Activated CD8-positive, alpha-beta memory T cell treated with anti-CD3 and anti-CD28 coated beads for 24 hours (primary cell): ENCODE measurements at regions not wholly inside any gene's neighbourhood (a gene's known extent, or its start where the extent isn't known, plus 50 kb on each side); places are given as distances from the start of the nearest gene placed in this dataset.
A peak's percentile ranks its signal among the peaks of the same experiment; 100 is the strongest.
"Not testable (repeated sequence)": the region's sequence is repeated elsewhere in the genome, so short reads cannot be mapped to it uniquely, and the experiment has no call there.

ENCODE experiments used
- DNase-seq: peaks from one replicate; pipeline ENCODE4 v3.0.0-alpha.2; 2020

DNA sequence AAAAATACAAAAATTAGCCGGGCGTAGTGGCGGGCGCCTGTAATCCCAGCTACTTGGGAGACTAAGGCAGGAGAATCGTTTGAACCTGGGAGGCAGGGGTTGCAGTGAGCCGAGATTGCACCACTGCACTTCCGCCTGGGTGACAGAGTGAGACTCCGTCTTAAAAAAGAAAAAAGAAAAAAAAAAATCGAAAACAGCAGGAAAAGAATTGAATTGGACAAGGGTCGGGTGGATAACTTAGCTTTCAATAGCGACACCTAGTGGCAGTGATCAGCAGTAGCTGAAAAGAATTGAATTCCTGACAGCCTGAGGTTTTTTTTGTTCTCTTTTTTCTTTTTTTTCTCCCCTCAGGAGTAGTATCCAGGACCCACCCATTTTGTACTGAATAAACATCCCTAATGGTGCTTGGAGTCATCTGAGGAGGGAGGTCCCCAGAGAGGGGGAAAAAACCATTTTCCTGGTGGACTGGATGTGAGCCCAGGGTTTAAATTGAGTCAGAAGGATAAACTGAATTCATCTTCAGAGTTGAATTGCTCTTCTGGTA lies 55.1 kb downstream of the CYCS start:
- DNase-seq: peak; percentile 65

DNA sequence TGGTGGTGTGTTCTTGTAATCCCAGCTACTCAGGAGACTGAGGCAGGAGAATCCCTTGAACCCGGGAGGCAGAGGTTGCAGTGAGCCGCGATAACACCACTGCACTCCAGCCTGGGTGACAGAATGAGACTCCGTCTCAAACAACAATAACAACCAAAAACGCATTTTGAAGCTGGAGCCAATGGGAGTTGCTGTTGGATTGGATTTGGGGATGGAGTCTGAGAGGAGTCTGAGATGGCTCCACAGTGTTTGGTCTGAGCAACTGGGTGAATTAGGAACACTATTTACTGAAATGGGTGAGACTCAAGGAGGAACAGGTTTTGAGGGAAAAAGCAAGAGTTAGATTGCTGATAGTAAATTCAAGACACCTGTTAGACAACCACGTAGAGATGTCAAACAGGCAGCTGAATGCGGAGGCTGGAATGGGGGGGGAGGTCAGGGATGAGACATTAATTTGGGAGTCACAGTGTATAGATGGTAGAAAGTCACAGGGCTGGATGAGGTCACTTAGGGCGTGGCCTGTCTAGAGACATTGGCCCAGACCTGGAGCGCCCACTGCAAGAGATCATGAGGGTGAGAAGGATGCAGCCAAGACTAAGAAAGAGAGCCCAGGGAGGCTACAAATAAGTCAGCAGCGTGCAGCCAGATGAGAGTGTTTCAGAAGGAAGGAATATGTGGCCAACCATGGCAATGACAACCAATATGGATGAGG lies 56.4 kb downstream of the CYCS start:
- DNase-seq: no peak

DNA sequence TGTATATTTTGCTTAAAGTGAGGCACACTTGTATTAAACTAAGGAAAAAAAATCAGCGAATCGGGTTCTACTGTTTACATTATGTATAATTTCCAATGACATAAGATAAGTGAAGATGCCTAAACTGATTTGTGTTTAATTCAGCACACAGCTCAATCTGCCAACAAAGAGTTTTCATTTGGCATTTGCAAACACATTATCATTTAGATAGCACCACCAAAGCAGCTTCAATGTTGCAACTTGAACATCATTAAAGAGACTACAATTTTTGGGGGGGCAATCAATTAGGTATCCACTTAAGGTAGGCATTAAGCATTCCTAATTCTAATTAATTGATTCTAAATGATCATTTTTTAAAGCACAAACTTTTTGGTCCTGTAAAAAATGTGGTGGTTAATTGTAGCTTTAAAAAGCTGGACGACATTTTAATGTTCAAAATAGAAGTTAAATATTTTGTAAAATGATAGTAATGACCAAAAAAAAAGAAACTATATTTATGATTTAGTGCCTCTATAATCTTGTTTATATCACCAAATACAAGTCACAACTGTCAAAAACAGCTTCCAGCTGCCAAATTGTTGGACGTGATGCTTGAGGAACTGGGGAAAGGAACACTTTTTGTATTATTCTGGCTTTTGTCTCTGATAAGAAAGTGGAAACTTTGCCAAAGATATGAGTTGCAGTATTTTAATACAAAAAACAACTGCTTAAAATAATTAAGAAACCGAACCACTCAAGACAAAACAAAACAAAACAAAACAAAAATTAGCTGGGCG lies 57.1 kb downstream of the CYCS start:
- DNase-seq: no peak

DNA sequence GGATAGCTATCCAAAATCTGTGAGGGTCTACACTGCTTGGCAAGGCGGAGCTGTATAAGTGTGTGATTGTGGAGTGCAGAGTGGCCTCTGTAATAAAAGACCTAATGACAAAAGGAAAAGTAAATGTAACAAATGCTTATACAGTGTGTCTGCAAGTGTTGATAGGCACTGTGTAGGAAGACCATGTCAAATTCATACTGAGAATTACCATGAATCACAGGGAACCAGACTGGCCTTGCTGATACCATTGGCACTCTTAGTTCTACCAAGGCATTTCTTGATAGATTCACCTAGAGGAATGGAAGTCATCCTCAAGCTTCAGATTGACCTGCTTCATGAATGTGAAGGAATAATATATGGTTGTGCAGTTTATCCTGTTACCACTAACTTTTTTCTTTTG lies 58.8 kb downstream of the CYCS start:
- DNase-seq: no peak

DNA sequence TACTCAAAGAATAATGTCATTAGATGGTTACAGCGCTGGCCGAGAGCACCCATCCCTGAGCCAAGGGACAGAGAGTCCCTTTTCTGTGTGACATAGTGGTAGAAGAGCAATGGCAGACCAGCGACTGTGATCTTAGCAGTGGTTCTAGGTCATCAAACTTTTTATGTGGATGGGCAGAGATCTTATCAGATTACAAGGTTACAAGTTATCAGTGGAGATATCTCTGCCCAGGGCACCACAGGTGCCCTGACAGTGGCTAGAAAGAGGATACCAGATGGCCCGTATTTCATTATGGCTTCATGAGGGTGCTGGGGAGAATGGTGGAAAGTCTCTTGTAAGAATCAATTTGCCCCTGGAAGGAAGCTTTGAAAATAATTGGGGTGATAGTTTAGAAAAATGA lies 62.7 kb downstream of the CYCS start:
- no peak for DNase-seq

DNA sequence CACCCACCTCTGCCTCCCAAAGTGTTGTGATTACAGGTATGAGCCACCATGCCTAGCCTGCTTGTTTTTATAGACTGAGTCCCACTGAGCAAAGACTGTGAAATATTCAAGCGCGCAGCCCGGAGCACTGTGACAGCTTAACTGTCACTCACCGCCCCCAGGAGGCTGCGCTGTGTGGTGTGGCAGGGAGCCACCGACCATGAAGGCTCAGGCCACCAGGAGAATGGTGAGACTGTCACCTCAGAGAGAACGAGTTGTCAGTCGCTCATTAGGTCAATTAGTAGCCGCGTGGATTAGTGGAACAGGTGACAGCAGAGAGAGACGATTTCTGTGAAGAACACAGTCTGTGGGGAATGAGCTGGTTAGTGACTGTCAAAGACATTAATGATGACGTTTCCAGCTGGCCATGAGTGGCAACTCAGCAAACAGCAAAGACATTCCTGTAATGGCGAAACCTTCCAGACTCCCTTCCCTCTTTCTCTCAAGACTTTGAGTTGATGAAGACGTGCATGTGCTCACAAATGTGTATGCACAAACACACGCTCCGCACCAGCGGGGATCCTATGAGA lies 64.5 kb downstream of the CYCS start:
- DNase-seq: no peak

DNA sequence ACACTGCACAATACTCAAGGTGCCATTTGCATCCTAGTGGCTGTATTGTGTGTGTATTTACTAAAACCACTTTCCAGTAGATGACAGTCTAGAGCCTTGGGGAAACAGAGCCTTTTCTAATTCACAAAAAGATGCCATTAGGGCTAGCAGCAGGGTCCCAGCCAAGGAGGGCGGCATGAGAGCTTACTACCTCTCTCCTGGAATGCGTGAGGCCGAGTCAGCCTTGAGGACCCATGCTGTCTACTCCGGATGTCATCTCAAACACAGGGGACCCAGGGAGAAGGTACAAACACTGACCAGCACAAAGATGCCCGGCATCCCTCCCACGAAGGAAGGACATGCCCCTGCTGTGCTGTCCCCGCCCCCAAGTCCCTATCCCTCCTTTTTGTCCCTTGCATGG lies 65.5 kb downstream of the CYCS start:
- DNase-seq: no peak

DNA sequence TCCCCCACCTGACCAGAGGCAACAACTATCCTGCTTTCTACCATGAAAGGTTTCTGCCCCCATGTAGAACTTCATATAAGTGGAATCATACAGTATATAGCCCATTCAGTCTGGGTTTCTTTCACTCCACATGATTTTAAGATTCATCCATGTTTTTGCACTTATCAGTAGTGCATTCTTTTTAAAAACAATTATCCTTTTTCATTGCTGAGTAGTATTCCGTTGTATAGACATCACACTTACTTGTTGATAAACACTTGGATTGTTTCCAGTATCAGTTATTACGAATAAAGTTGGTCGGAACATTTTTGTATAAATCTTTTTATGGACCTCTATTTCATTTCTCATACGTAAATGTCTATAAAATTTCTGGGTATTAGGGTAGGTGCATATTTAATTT lies 68.7 kb downstream of the CYCS start:
- DNase-seq: no peak

DNA sequence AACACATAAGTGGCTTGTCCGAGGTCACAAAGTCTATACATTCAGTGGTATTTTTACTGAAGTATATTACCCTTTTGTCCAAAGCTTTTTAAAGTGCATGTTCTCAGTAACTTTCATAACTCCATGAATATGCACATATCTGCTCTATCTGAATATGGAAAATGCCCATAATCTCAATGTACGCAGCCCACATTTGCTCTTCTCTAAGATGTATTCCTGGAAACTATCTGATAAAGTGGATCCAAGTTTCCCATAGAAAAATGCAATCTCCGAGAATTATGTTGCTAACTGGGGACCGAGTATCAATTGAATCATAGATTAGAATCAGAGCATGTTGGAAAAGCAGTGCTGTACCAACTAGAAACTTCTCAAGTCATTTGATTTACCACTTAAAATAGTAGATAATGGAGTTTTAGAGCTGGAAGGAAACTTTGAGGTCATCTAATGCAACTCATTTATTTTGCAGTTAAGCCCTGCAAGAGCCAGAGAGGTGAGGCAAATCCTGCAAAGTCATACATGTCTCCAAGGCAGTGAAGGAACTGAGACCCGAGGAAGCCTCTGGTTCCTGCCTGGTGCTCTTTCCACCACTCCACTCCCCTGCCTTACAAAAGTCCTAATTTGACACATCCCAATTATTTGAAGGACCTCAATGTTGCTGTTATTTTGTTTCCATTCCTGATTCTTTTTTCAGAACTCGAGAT lies 69.4 kb downstream of the CYCS start:
- no peak for DNase-seq

DNA sequence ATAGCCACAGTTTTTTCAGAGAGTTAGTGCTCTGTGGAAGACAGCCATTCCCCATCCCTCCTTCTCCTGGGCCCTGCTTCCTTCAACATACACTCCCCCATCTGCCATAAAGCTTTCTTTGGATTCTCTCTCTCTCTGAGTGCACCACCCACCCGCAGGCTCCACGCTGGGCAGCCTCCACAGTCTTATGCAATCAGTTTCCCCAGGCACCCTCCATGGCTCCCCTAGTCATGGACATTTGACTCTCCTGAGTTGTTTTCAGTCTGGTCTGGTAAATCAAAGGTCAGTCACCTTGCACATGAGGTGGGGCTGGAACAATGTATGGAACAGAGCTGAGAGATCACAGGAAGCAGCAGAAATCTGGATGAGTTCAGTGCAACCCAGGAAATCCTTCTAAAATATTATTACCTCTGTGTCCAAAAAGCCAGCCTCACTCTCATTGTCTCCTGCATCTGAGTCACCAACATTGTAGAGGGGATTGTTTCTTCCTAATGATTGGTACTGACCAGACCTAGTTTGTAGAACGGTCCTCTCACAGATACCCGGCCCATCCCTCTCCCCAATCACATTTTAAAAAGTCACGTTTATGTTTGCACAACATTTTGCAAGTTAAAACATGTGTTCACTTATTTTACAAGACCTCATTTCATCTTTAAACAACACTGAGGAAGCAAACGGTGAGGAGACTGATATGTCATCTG lies 70.1 kb downstream of the CYCS start:
- DNase-seq: no peak

DNA sequence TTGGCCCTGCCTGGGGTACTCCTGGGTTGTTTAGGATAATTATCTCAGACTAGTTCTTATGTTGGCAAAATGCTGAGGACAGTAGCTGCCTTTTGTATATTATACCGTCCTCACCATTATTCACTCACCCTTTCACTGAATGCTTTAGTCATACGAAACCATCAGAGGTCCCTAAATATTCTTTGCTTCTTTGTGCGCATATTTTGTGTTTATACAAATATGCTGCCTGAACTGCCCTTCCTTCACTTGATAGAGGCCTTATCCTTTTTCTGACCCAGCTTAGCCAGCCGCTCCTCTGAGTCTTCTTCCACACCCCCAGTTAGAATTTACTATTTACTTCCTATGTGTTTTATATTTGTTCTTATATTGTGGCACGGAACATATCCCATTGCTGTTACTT lies 70.2 kb upstream of the OSBPL3 start:
- DNase-seq: no peak

DNA sequence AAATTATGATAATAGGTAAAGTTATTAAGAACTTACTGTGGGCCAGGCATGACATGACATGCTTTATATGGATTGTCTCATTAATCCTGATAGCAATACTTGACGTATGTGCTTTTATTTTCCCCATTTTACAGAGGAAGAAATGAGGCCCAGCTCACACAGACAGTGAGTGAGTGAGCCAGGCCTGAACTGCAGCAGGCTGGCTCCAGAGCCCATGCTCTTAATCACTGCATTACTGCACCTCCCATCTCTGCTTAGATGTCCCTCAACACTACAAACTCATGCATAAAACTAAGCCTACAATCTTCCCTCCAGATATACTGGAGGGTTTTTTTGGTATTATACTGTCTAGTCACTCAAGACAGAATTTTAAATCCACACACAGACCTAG lies 68.5 kb upstream of the OSBPL3 start:
- no peak for DNase-seq

DNA sequence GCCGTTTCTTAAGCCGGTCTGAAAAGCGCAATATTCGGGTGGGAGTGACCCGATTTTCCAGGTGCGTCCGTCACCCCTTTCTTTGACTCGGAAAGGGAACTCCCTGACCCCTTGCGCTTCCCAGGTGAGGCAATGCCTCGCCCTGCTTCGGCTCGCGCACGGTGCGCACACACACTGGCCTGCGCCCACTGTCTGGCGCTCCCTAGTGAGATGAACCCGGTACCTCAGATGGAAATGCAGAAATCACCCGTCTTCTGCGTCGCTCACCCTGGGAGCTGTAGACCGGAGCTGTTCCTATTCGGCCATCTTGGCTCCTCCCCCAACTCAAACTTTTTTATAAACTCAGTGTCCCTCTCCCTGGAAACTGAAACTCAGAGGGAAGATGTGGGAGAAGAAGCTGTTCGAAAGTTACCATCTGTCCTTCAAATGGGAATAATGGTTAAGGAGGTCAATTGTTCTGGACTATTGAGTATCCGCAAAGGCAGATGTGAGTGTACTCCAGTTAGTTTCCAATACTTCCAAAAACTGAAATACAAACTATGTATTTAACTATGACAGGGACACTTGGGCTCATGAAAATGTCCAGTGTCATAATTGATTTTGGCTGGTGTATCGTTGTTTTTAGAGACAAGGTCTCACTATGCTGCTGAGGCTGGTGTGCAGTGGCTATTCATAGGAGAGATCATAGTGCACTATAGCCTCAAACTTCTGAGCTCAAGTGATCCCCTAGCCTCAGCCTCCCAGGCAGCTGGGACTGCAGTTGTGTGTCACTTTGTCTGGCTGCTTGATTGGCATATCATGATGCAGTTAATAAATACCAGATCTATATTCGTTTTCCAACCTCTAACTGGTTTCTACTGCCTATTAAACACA lies 67.8 kb upstream of the OSBPL3 start:
- not testable (repeated sequence) for DNase-seq

DNA sequence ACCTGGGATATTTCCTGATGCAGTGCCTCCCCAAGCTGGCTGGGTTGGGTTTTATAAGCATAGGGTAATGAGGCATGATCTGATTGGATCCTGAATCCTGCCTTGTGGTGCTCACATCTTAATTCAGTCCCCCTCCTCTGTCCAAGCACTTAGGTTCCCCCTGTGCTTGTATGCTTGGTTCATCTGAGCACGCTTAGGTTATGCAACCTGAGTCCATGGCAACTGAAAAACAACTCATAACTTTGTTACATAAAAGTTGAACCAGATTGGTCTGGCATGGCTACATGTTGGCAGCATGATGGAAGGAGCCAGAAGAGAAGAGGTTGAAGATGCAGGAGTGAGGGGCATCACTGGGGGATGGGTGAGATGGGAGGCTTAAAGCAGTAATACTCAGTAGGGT lies 57.3 kb upstream of the OSBPL3 start:
- no peak for DNase-seq

DNA sequence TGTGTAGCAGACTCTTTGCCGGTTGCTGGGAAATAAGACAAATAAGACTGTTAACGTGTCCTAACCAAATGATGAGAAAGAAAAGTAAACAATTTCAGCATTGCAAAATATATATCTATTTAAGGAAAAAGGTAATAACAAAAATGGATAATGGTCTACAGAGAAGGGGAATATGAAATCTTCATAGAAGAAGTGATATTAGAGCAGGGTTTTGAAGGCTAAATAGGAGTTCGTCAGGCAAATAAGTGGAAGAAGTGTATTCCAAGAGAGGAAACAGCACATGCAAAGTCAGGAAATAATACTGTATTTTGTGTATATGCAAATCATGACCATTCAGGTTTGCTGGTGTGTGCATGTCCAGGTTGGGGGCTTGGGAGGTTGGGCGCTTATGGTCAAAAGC lies 55.3 kb upstream of the OSBPL3 start:
- DNase-seq: no peak

DNA sequence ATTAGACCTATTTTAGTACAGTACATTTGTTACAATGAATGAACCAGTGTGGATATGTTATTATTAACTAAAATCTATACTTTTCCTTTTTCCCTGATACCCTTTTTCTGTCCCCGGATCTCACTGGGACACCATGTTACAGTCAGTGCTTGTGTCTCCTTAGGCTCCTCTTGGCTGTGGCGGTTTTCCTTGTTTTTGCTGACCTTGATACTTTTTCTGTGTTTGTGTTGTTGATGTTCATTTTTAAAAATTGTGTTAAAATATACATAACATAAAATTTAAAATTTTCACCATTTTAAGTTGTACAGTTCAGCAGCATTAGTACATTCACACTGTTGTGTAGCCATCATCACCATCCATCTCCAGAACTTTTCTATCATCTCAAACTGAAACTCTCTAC lies 54.2 kb upstream of the OSBPL3 start:
- no peak for DNase-seq

DNA sequence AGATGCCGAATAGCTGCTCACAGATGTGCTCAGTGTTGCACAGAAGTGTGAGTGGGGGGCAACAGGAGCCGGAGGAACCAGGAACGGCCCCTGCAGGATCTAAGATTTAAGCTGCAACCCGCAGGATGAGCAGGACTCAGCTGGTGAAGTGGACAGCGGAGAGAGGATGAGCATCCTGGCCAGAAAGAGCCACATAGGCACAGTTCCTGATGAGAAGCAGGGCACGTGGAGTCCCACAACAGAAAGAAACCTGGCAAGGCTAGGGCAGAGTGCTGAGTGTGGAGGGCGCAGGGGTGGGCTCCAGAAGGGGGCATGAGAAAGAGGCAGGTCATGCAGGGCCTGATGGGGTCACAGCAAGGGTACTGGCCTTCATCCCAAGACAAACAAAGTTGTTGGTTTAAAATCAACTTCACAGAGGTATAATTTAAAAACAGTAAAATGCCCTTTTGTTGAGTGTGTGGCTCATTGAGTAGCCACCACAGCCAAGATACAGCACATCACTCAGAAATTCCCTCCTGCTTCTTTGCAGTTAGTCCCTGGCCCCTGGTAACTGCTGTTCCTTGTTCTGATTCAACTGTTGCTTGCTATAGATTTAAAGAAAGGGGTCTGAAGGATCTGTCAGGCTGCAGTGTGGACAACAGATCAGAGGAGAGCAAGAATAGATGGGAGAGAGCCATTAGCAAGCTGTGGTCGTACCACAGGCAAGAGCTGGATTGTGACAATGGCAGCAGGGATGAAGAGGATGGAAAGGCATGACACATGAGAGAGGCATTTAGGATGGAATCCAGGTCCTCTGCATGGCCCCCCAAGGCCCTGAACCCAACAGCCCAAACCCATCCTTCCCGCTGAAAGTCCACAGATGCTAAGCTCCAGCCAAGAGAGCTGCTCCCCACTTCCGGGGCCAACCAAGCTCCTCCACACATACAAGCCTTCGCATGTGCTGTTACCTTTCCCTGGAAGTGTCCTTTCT lies 53.1 kb upstream of the OSBPL3 start:
- no peak for DNase-seq

DNA sequence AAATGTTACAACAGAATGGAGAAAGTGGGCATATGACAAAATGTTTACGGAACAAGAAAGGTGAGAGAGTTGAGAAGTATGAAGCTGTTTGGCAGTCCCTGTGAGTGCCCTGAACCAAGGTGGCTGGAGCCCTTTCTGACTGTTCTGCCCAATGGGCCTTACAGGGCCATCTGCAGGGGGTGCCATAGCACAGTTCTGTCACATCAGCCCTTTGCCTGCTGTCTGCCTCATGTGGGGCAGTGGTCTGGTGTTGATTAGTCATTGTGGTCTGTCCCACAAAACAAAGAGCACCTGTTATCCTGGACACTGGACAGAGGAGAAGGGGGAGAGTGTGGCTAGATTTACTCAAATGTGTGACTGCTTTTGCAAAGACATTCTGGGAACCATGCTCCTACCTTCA lies 51.5 kb upstream of the OSBPL3 start:
- no peak for DNase-seq

DNA sequence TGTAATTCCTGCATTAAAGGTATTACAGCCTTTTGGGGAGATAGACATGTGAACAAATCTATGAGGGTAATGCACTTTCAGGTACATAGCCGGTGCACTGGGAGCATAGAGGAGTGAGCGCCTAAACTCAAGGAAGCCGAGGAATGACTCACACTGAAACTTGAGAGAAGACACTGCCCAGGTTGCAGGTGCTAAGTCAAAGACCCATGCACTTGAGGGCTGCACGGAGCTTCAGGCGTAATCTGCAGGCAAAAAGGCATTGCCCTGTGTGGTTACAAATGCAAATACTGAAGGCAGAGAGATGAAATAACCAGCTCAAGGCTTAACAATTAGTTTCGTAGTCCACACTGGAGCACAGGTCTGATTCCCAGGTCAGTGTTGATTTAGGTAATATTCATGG lies 51.0 kb upstream of the OSBPL3 start:
- no peak for DNase-seq
